ENCODE measurements at regions not wholly inside any gene's neighbourhood (a gene's known extent, or its start where the extent isn't known, plus 50 kb on each side); places are given as distances from the start of the nearest gene placed in this dataset.
A peak's percentile ranks its signal among the peaks of the same experiment; 100 is the strongest.
"Not testable (repeated sequence)": the region's sequence is repeated elsewhere in the genome, so short reads cannot be mapped to it uniquely, and the experiment has no call there.

DNA sequence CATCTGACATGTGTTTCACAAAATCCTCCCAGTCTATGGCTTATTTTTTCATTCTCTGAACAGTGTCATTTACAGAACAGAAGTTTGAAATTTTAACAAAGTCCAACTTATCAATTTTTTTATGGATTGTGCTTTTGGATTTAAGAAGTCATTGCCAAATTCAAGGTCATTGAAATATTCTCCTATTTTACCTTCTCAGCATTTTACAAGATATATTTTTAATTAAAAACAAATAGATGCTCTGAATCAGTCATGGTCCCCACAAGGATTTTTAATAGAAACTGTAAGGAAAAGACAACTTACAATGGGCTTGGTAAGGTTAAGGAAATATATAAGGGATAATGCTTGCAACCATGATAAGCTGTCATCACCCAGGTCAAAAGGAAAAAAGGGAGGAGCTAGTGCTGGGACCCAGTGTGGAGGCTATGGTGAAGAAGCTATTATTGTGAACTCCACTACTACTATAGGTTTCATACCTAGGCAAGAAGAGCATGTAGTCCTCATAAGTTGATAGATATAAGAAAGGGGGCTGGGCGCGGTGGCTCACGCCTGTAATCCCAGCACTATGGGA lies 144.5 kb upstream of the KCNJ15 start:
- no peak for DNase-seq (ENCODE audit: low read depth)

DNA sequence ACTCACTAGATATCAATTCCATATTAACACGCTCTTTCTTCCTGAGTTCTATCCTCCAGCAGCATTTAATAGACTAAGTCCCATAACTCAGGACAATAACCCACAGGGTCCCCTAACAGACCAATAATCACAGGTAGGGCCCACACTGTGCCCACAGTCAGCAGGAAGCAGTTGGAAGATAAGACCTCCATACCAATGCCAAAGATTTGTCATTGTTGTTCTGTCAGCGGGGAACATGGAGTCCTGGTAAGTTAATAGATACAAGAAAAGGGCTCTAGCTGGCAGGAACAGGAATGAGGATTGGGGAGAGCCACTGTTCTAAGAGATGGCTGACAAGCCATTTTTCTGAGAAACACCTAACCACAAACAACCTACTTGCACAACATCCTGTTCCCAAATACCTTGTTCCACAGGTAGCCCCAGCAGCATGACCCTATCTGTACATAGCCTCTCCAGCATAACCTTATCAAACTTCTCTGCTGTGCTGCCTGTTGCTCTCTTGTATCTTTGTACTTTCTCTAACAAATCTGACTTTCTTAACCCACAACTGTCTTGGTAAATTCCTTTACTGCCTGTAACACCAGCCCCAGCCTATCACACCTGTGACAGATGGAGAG lies 142.0 kb upstream of the KCNJ15 start:
- DNase-seq (ENCODE audit: low read depth), result no peak

DNA sequence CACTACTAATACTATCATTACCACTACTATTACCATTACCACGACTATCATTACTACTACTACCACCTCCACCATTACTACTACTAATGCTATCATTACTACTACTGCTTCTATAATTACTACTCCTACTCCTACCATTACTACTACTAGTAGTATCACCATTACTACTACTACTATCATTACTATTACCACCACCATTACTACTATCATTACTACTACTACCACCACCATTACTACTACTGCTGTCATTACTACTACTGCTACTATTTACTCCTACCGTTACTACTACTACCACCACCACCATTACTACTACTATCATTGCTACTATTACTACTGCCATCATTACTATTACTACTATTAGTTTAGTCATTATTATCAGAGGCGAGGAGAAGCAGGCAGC lies 140.9 kb upstream of the KCNJ15 start:
- DNase-seq (ENCODE audit: low read depth), result no peak

DNA sequence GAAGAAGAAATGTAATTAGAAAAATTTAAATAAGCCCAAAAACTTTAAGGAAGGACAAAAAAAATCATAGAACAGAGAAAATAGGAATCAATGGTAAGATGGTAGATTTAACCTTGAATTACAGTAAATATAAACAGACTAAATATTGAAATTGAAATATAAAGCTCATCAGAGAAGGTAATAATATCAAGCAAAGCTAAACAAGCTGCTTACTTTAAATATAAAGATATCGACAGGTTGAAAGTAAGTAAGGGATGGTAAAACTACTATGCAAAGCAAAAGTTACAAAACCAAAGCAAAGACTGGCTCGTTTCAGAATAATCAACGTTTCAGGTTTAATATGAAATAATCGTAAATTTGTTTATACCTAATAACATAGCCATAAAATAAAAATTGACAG lies 137.0 kb upstream of the KCNJ15 start:
- no peak for DNase-seq (ENCODE audit: low read depth)

DNA sequence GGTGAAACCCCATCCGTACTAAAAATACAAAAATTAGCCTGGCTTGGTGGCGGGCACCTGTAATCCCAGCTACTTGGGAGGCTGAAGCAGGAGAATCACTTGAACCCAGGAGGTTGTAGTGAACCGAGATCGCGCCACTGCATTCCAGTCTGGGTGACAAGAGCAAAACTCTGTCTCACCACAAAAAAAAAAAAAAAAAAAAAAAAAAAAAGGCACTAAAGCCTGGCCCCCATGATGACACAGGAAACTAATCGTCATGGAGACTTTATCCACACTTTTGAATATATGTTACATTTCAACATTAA lies 136.2 kb upstream of the KCNJ15 start:
- DNase-seq (ENCODE audit: low read depth), result not testable (repeated sequence)

DNA sequence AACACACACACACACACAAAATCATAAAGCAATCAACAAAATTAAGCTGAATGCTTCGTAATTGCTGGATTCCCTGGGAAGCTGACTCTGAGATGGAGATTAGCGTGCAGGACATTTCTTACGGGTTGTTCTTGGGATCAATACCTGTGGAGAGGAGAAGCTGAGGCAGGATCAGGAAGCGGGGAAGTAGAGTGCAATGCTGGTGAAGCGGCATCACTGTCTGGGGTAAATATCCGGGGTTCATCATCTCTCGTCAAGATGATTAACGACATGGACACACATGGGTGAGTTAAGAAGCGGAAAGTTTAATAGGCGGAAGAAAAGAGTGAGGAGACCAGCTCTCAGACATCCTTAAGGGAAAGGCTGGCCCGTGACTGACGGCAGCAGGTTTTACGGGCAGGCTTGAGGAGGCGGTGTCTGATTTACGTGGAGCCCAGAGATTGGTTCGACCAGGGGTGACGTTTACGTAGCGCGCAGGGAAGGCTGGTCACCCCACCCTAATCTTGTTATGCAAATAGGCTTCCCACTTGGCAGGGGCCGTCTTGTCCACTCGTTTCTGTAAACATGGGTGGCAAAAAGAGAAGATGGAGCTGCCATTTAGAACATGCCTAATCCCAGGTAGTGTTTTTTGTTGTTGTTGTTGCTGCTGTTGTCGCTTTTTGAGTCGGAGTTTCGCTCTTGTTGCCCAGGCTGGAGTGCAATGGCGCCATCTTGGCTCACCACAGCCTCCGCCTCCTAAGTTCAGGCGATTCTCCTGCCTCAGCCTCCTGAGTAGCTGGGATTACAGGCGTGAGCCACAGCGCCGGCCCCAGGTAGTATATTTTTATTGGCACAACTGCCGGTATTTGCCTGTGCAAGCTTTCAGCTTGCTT lies 135.6 kb upstream of the KCNJ15 start:
- DNase-seq (ENCODE audit: low read depth), result no peak

DNA sequence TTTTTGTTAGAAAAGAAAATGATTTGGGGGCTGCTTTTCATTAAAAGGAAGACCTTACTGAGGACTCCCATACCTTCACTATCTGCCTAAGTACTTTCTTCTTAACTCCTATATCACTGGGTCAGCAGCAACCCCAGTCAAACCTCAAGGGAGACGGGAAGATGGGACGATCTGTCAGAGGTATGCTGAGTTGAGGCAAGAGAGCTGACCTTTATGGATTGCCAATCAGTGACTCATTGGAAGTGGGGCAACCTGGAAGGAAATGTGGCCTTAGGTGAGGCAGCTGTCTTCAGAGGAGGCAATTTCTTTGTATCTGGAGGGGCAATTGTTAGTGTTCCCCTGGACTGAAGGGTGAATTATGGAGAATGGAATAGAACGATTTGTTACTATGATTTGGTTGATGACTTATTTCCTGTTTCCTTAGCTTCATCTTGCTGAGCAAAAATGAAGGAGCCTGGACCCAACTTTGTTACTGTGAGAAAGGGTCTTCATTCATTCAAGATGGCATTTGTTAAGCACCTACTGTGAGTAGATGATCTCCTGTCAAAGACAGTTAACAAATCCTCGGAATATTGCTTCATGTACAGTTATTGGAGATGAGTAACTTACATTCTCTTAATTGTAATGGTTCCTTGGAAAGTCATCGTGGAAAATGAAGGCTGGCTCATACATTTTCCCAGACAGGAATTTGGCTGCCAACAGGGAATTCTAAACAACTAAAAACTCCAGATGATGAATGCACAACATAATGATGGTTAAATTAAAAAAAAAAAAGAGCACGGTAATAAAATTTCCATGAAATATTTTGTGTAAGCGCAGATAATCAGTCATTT lies 134.7 kb upstream of the KCNJ15 start:
- DNase-seq (ENCODE audit: low read depth), result no peak

DNA sequence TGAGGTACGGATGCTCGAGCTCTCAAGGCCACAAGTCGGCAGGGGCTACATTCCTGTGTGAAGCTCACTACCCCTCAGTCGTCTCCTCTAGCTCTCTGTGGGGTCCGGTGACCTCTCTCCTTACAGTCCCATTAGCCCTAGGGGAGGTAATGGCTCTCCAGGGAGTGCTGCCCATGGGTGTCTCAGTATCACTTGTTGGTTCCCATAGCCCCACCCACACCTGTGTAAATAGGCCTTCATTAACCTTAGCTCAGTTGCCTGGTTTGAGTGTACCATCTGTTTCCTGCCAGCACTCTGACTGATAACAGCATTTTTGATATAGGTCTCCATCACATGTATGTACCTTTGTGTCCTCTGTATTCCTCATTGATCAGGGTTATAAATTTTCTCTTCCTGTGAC lies 133.2 kb upstream of the KCNJ15 start:
- no peak for DNase-seq (ENCODE audit: low read depth)

DNA sequence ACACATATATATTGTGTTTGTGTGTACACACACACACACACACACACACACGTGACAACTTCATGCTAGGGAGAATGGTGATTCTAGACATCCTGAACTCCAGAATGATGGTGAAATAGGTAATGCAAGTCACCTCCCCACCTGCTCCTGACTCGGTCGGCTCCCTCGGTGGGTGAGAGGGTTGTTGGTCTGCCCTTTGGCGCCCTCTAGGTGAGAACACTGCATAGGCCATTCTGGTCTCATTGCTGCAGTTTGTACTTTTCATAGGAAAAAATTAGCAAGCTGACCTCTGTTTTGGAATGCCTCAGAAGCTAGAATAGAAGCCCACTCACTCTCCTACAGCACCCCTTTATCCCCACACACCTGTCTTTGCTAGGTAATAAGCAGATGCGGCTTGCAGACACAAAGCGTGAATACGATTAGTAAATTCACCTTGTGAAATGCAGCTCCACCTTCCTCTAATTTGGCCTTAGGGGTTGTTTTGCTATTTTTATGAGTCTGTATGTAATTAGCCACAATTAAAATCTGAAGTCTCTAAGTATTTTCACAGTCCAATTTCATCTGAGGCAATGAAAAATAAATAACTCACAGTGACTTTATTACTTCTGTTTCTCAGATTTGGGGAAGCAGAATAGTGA lies 130.0 kb upstream of the KCNJ15 start:
- peak; percentile 26 for DNase-seq (ENCODE audit: low read depth)

DNA sequence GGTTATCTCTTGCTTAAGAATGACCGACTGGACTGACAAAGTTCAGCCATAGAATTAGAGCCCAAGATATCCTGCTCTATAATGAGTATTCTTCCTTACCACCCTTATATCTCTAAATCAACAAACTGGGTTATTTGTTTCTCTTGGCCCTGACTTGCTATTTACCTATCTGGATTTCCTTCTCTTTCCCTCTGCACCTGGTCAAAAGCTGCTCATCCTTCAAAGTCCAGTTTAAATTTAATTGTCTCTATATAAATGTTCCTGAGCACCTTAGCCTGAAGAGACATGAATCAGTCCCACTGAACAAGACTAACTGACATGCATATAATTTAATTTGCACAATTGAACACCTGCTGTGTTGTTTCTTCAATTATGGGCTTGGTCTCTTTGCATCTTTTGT lies 127.1 kb upstream of the KCNJ15 start:
- no peak for DNase-seq (ENCODE audit: low read depth)

DNA sequence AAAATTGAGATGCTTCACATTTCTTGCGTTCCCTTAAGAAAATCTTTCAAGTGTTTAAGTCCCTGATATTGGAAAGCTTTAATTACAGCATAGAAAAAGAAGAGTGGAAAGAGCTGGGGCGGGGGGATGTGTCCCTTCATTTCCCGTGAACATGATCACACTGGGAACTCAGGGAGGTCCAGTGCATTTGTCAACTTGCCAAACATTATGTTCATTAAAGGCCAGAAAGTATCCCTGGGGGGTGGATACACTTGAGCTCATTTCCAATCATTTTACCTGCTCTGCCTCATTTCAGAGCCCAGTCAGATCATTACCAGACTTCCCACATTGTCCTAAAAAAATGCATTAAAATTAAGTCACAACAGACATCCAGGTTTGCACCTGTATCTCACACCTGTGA lies 123.6 kb upstream of the KCNJ15 start:
- no peak for DNase-seq (ENCODE audit: low read depth)

DNA sequence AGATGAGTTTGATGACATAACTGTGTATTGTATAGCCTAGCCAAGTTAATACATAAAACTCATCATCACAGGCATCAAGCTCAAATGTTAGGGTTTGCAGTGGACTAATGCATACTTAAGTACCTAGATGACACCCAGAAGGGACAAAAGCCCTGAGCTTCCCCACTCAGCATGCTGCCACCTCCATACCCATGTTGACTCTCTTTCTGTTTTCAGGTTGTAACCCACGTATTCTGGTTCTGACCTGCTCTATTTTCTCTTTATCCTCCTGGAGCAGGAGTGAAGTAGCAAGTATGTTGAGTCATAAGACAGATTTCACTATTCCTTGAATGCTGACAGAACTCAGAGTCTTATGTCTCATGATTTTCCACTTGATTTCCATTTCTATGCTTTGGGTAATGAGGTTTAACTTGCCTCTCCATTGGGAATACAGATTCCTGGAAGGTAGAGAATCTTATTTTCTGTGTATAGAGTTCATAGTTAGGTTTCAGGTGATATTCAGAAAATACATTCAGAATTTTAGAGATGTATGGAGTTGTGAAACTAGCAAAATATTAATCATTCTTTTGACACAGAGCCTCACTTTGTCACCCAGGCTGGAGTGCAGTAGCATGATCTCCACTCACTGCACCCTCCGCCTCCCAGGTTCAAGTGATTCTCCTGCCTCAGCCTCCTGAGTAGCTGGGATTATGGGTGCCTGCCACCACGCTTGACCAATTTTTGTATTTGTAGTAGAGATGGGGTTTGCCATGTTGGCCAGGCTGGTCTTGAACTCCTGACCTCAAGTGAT lies 122.5 kb upstream of the KCNJ15 start:
- no peak for DNase-seq (ENCODE audit: low read depth)

DNA sequence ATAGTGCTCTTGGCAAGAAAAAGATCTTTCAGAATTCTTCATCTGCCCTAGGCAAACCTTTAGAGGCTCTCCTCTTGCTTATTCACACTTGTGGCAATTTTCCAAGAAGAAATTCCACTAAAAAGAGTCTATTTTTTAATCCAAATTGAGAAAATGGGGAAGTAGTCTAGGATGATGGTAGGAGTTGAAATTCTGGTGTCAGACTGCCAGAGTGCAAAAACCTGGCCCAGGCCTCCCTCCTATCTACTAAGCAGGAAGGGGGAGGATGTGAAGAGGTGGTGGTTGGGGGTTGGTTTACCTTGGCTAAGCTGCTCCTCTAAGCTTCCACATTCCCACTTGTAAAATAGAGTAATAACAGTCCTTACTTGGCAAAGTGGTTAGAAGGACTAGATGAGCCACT lies 120.6 kb upstream of the KCNJ15 start:
- no peak for DNase-seq (ENCODE audit: low read depth)

DNA sequence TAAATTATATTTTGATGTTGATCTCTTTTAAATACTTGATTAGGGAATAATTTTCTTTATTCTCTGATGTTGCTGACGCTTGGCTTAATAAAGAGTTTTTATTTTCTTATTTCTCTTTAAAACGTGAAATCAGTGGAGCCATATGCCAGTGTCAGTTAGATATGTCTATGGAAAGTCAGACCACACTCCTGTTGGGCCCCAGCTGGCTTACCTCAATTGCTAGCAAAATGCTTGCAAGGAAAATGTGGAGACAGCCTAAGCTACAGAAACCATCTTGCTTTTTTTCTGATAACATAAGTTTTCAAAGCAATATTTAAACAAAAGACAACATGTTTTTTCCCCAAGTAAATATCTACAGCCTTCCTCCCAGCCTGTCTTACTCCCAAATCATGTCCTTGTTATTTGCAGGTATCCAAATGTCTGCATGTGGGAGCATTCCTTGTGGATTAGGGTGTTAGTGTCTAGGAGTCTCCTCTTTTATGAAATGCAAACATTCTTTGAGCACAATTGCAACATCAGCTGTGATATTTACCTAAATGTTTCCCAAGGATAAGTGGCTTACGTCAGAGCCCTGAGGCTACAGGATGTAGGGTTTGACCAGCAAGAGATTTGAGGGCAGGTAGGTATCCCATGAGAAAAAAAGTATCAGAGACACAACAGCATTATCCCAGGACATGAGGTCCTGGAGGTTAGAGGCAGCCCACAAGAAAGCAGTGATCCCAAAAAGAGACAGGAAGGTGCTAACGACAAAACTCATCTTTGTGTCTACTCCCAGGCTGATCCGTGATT lies 117.2 kb upstream of the KCNJ15 start:
- DNase-seq (ENCODE audit: low read depth), result no peak

DNA sequence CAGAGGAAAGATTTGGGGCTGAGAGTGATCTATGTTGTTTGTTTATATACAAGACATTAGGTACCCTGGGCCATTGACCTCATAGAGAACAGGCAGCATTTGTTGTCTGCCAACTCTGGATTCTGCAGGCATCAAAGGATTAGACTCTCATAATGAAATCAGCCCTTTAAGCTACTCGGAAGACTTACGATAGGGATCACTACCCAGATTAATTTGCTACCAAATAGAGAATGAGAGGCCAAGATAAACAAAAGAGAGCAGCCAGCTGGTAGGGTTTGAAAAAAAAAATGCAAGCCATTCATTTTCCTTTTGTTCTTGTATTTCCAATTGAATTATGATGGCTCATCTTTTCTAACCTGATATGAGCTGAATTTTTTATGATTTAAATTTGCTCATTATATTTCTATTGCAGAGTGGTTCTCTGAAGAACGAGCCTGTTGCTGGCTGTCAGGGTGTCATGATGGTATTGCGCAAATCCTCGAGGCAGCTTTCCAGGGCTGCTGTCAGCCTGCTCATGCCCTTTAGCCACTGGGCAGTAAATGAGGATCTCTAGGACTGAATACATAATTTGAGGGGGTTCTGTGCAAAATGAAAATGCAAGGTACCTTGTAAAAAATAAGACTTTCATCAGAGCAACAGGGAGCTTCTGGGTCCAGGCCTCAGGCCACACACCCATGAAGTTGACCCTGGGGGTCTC lies 116.4 kb upstream of the KCNJ15 start:
- DNase-seq (ENCODE audit: low read depth), result no peak

DNA sequence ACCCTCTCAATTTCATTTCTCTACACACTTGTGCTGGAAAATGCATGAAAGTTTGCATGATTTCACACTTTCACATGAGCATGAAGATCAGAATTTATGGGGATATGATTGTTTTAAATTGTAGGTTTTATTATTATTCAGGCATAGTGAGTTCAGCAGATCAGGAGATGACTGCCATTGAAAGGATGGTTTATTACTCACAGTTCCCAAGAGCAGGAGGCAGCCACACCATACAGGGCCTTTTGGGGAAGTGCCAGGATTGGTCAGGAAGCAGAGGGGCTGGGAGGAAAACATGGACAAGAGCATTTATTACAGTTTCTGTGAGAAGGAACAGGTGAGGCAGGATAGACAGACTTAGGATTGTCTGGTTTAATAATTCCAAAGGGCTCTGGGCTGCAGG lies 114.6 kb upstream of the KCNJ15 start:
- no peak for DNase-seq (ENCODE audit: low read depth)

DNA sequence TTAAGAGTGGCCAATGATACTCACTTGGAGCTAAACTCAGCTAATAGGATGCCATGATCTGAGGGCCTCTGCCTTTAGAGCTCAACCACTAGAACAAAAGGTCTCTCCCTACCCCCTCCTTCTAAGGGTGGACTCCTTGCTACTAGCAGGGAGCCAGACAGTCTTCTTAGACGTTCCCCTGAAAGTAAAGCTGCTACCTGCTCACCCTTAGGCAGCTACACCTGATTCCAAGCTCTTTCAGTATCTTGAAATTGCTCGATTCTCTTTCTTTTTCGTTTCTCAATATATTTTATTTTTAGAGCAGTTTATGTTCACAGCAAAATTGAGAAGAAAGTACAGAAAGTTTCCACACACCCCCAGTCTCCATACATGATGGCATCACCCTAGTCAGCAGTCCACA lies 112.6 kb upstream of the KCNJ15 start:
- no peak for DNase-seq (ENCODE audit: low read depth)

DNA sequence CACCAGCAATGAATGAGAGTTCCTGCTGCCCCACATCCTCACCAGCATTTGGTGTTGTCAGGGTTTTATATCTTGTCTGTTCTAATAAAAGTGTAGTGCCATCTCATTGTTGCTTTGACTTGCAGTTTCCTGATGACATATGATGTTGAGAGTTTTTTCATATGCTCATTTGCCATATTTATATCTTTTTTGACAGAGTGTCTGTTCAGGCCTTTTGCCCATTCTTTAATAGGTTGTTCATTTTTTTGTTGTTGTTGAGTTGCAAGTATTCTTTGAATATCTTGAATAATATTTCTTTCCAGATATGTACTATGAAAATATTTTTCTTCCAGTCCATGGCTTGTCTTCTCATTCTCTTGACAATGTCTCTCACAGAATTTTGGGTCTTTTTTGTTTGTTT lies 111.7 kb upstream of the KCNJ15 start:
- DNase-seq (ENCODE audit: low read depth), result no peak

DNA sequence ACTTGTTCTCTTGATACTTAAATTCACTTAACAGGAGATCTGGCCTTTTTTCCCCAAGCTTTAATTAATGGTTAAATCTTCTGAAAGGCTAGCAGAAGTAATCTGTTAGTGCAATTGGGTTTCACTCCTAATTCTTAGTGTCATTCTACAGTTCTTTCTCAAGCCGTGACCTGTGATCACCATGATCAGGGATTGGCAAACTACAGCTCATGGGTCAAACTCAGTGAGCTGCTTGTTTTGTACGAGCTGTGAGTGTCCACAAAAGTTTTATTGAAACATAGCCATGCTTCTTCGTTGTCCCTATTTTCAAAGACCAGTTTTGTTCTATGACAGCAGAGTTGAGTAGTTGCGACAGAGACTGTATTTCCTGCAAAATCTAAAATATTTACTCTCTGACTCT lies 109.4 kb upstream of the KCNJ15 start:
- no peak for DNase-seq (ENCODE audit: low read depth)

DNA sequence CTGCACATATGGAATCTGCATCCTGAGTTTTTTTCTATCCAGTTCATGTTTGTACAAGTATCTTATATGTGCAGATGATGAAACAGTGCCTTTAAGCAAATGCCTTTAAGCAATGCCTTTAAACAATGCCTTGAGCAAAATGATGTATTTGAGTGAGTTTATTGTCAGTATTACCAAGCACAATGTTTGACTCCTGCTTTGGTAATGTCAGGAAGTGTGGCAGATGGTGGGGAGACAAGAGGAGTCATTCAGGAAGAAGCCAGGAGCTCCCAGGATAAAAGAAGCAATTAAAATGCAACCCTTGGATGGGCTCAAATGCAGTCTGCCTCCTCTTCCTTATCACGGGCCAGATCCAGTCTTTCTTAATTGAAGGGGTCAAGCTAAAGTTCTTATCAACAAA lies 108.7 kb upstream of the KCNJ15 start:
- no peak for DNase-seq (ENCODE audit: low read depth)
